Endothelial cell of umbilical vein (primary cell): ENCODE measurements at regions not wholly inside any gene's neighbourhood (a gene's known extent, or its start where the extent isn't known, plus 50 kb on each side); places are given as distances from the start of the nearest gene placed in this dataset.

Source experiments
- BruUV-seq: library from RNA; stranded (reverse); fragments of 400-500 nt; replicated peaks from 2 replicates; lab custom pipeline; 2021; lab: Mats Ljungman, UMichigan
- CTCF ChIA-PET: fragments of 300-600, 350-600 bp; sonication (Branson Sonifier 250); formaldehyde crosslinking; loops from one replicate; lab custom pipeline; 2021; ENCODE audit warnings: antibody characterized with exemption, inconsistent platforms; lab: Charles Lee
- POLR2A ChIA-PET: fragments of 300-600, 350-600 bp; sonication (Branson Sonifier 250); formaldehyde crosslinking; loops from one replicate; lab custom pipeline; 2021; ENCODE audit warnings: antibody characterized with exemption, inconsistent platforms; lab: Charles Lee
- DNase-seq: peaks from one replicate; pipeline ENCODE4 v3.0.0-alpha.2; 2011; ENCODE audit warnings: low read depth, low spot score
- FAIRE-seq: peaks from 2 replicates; lab custom pipeline; 2011; peaks lifted over from hg19 to GRCh38; lab: Jason Lieb, UNC
- H2AFZ ChIP-seq: 2 replicates; pipeline ENCODE4 v1.6.0; 2012; ENCODE audit warnings: low read depth, low read length, control low read depth, inconsistent platforms
- H3K27ac ChIP-seq: 2 replicates; pipeline ENCODE4 v1.5.1; 2011; ENCODE audit warnings: low read depth, mild to moderate bottlenecking, control low read depth, low read length, moderate library complexity; ENCODE audit not compliant: insufficient read depth
- H3K27me3 ChIP-seq, 2 experiments: 2 replicates each; pipeline versions ENCODE4 v1.6.0 to v1.6.1; 2011; ENCODE audit warnings: low read length in 2 of 2, mixed read lengths in 1 of 2; ENCODE audit not compliant: control insufficient read depth in 2 of 2, insufficient read depth in 2 of 2
- H3K36me3 ChIP-seq, 2 experiments: 2 replicates in 1 of 2; 3 replicates in 1 of 2; pipeline ENCODE4 v1.5.1; 2011; ENCODE audit warnings: low read length in 2 of 2, mild to moderate bottlenecking in 1 of 2, moderate library complexity in 1 of 2; ENCODE audit not compliant: control insufficient read depth in 2 of 2, insufficient read depth in 2 of 2; ENCODE audit errors: extremely low read depth in 1 of 2
- H3K4me1 ChIP-seq: 3 replicates; pipeline ENCODE4 v1.5.1; 2011; ENCODE audit warnings: mild to moderate bottlenecking, low read length; ENCODE audit not compliant: control insufficient read depth, insufficient read depth; ENCODE audit errors: extremely low read depth
- H3K4me2 ChIP-seq: 2 replicates; pipeline ENCODE4 v1.6.1; 2011; ENCODE audit warnings: low read length, control low read depth, mixed read lengths; ENCODE audit not compliant: insufficient read depth
- H3K4me3 ChIP-seq, 3 experiments: fragments of 200-600 bp in 1 of 3; sonication (generic), shearing (Covaris generic) in 1 of 3; replicated peaks in 1 of 3; 2 replicates each; pipeline ENCODE4 v1.5.1; 2011 to 2016; ENCODE audit warnings: control low read depth in 3 of 3, low read length in 3 of 3, mild to moderate bottlenecking in 2 of 3, inconsistent platforms in 1 of 3, low read depth in 1 of 3, moderate library complexity in 1 of 3; ENCODE audit not compliant: insufficient read depth in 1 of 3
- H3K79me2 ChIP-seq: 2 replicates; pipeline ENCODE4 v1.6.0; 2012; ENCODE audit warnings: low read length, inconsistent platforms; ENCODE audit not compliant: control insufficient read depth, insufficient read depth
- H3K9ac ChIP-seq: replicated peaks from 2 replicates; pipeline ENCODE3; 2011; ENCODE audit warnings: low read length, control low read depth; ENCODE audit not compliant: insufficient read depth; ENCODE audit errors: extremely low read depth
- H3K9me1 ChIP-seq: replicated peaks from 3 replicates; pipeline ENCODE4 v1.6.0; 2011; ENCODE audit warnings: mild to moderate bottlenecking, low read length; ENCODE audit not compliant: control insufficient read depth, insufficient read depth; ENCODE audit errors: extremely low read depth
- H3K9me3 ChIP-seq: replicated peaks from 2 replicates; pipeline ENCODE4 v1.5.1; 2012; ENCODE audit warnings: low read length, inconsistent platforms; ENCODE audit not compliant: control insufficient read depth, insufficient read depth
- H4K20me1 ChIP-seq: replicated peaks from 2 replicates; pipeline ENCODE3; 2011; ENCODE audit warnings: mild to moderate bottlenecking, low read length; ENCODE audit not compliant: control insufficient read depth, insufficient read depth; ENCODE audit errors: extremely low read depth
- CTCF ChIP-seq, 2 donors: IDR thresholded peaks; 1 replicate in 1 of 2; 2 replicates in 1 of 2; pipeline ENCODE4 v1.5.1; 2011; ENCODE audit warnings: low read length in 2 of 2, mild to moderate bottlenecking in 2 of 2, moderate library complexity in 2 of 2, control low read depth in 1 of 2, inconsistent platforms in 1 of 2, low read depth in 1 of 2; ENCODE audit not compliant: insufficient read depth in 1 of 2; ENCODE audit errors: extremely low read depth in 1 of 2
- EZH2 ChIP-seq: IDR thresholded peaks from 2 replicates; pipeline ENCODE4 v1.6.1; 2012; ENCODE audit warnings: borderline replicate concordance, low read depth, mild to moderate bottlenecking, moderate library complexity, low read length, inconsistent platforms; ENCODE audit not compliant: severe bottlenecking
- FOS ChIP-seq: IDR thresholded peaks from 2 replicates; pipeline ENCODE4 v1.6.1; 2011; ENCODE audit warnings: mild to moderate bottlenecking, low read length, moderate library complexity, borderline replicate concordance; ENCODE audit not compliant: insufficient read depth
- GATA2 ChIP-seq: IDR thresholded peaks from 2 replicates; pipeline ENCODE4 v1.7.0; 2011; ENCODE audit warnings: low read depth, mild to moderate bottlenecking, moderate library complexity, mixed read lengths, low read length; ENCODE audit not compliant: insufficient read length, insufficient read depth
- JUN ChIP-seq: IDR thresholded peaks from 2 replicates; pipeline ENCODE4 v1.6.1; 2011; ENCODE audit warnings: borderline replicate concordance, low read depth; ENCODE audit not compliant: insufficient read length, insufficient read depth
- MAX ChIP-seq: IDR thresholded peaks from 2 replicates; pipeline ENCODE4 v1.6.1; 2011; ENCODE audit not compliant: insufficient read depth, insufficient read length
- MYC ChIP-seq: IDR thresholded peaks from one replicate; pipeline ENCODE4 v1.6.1; 2011; ENCODE audit warnings: mild to moderate bottlenecking, low read depth, low read length
- POLR2A ChIP-seq: IDR thresholded peaks from 2 replicates; pipeline ENCODE4 v1.6.1; 2012; ENCODE audit warnings: low read depth, mild to moderate bottlenecking, control low read depth, low read length
- POLR2AphosphoS5 ChIP-seq: IDR thresholded peaks from 2 replicates; pipeline ENCODE4 v1.6.1; 2012; ENCODE audit warnings: low read depth, mild to moderate bottlenecking, control low read depth, low read length, moderate library complexity; ENCODE audit not compliant: insufficient read depth
- dilution Hi-C: fragments of 300-500 bp; cut with MboI; formaldehyde crosslinking; loops from one replicate; pipeline ENCODE4 v1.15.0; 2019; ENCODE audit warnings: low sequenced_read_pairs; ENCODE audit not compliant: extremely low pct_ligation_motif_present
- intact Hi-C: fragments of 100-400 bp; cut with micrococcal nuclease; formaldehyde crosslinking; loops from one replicate; pipeline ENCODE4 v1.10.0; 2022

GRCh38 chr12:69173368-69173767 is 66.0 kb upstream of the CPSF6 start:
- Histone ChIP-seq H3K4me1 (no peaks in the 10 kb centered on the region), H3K9me3 (no peaks in the 10 kb centered on the region), H3K4me3 (no peak overlapping the region), H3K9me1 (no peaks in the 10 kb centered on the region), H3K4me2 (no peak overlapping the region), H3K9ac (no peak overlapping the region), H2AFZ (no peak overlapping the region), H3K27me3 (peaks cover 2 to 8% of the 10 kb centered on the region in 2 experiments), H4K20me1 (no peaks in the 10 kb centered on the region), H3K36me3 (no peaks in the 10 kb centered on the region), H3K79me2 (no peaks in the 10 kb centered on the region), H3K27ac (no peak overlapping the region)
- DNase-seq: no peak
- BruUV-seq: no TSS peak
- intact Hi-C loops (no loop called here), dilution Hi-C loops (no loop called here)
- no peak for TF ChIP-seq EZH2
- no peak for TF ChIP-seq GATA2
- TF ChIP-seq FOS: no peak
- no peak for TF ChIP-seq MYC
- TF ChIP-seq MAX: no peak
- no peak for TF ChIP-seq JUN
- no peak for TF ChIP-seq CTCF (IDR thresholded peaks at IDR 0.05; ENCODE audit: extremely low read depth in 1 of 2, insufficient read depth in 1 of 2, low read depth in 1 of 2, low read length in 2 of 2)
- TF ChIP-seq POLR2A: no peak
- TF ChIP-seq POLR2AphosphoS5: no peak
- FAIRE-seq: no peak
- CTCF ChIA-PET: interaction anchor here (0.6 to 1.8 kb wide), 2 partner anchors 17 to 184 kb away, joined by 3 to 6 read pairs; no protein-coding TSS in a partner anchor
- POLR2A ChIA-PET: no interaction called here
